Skeletal muscle cell (primary cell): ENCODE measurements at regions not wholly inside any gene's neighbourhood (a gene's known extent, or its start where the extent isn't known, plus 50 kb on each side); places are given as distances from the start of the nearest gene placed in this dataset.

Source experiments
- DNase-seq: peaks from one replicate; pipeline ENCODE4 v3.0.0-alpha.2; 2010; ENCODE audit warnings: low read depth
- H3K4me3 ChIP-seq: 2 replicates; pipeline ENCODE4 v1.5.1; 2011; ENCODE audit warnings: low read depth, mild to moderate bottlenecking, control low read depth, low read length, moderate library complexity

DNA sequence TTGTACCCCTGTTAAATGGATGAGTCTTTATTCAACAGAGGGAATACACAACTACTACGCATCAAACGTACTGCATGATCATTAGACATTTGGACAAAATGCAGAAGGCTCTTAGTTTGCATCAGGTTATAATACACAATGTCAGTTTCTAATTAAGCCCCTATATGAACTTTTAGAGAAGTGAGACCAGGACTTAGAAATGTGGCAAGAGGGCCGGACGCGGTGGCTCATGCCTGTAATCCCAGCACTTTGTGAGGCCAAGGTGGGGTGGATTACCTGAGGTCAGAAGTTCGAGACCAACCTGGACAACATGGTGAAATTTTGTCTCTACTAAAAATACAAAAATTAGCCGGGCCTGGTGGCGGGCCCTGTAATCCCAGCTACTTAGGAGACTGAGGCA is 76.3 kb upstream of the MGMT start:
- no peak for DNase-seq
- H3K4me3 ChIP-seq: no peak overlapping the region

DNA sequence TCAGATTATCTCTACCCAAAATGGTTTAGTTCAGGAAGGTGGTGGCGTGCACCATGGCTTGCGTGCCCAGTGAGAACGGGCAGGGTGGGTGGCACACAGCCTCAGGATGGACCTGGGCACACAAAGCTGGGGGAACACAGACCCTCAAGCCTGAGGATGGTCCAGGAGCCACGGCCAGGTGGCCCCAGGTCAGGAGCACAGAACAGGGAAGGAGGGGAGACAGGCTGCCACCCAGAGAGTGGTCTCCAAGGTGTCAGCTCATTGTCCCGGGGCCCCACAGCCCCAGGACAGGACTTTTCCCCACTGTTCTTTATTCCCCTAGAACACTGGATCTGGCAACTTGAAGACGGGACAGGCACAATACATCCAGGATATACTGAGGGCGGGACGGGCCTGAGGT is 75.6 kb upstream of the MGMT start:
- H3K4me3 ChIP-seq: no peak overlapping the region
- no peak for DNase-seq

DNA sequence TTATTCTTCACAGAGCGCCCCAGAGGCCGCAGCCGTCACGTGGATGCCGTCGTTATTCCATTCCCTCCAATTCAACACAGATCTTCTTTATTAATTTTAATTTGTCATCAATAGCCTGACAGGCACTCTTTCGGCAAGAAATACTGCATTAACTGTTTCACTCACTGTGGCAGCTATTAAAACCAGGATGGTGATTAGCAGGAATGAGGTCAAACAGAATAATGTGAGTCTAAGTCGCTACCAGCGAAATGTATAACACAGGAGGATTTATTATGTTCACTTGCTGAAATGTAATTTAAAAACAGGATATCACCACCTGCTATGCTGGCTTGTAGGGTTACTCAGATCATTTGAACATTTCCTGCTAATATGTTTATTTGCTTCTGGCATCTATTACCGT is 74.2 kb upstream of the MGMT start:
- no peak for DNase-seq
- no peak overlapping the region for H3K4me3 ChIP-seq

DNA sequence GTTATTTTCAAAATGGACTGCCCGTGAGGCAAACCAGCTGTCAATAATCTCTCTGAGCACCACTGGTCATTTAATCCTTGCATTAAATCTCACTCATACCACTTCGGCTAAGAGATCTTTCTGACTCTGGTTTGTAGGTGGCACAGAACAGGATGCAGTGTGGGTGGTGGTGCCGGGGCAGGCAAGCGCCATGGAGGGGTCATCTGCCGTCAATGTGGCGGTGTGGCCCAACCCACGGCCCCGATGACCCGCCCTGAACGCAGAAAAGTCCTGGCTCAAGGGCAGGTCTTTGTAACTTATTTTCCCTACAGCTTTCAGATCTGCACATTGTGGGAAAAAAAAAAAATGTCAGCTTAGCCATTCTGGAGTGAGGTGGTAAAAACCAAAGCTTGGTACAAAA is 73.2 kb upstream of the MGMT start:
- DNase-seq: no peak
- no peak overlapping the region for H3K4me3 ChIP-seq

DNA sequence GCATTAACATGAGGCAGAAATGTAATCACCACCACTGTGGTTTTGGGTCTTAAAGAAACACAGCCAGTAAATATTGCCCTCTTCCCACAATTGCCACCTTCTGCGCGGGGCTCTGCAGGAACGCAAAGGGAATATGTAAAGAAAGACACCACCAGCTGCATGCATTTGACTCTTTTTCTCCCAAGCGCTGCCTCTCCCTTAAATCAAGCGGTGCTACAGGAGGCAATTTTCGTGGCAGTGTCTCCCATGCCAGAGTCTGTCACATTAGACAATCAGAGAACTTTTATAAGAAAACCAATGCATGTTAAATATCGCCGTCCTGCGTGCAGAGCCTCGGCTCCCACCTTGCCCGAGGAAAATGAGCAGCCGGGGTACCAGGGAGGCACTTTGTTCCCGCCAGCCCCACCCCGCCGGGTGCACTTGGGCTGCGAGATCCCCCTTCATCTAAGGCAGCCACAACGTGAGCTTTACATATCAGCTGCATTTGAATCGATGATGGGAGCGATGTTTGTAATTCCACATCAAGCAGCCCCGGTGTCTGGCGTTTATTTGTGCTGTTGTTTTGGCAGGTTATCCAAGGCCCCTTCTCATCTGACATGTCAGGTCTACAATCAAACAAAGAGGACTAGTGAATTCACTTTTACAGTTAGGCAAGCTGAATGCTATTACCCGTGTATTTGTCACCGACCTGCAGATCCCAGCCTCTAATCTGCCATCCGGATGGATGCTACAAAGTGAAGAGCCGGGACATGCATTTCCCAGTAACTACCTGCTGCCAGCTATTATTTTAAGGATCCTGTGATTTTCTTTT is 72.3 kb upstream of the MGMT start:
- DNase-seq: no peak
- no peak overlapping the region for H3K4me3 ChIP-seq

DNA sequence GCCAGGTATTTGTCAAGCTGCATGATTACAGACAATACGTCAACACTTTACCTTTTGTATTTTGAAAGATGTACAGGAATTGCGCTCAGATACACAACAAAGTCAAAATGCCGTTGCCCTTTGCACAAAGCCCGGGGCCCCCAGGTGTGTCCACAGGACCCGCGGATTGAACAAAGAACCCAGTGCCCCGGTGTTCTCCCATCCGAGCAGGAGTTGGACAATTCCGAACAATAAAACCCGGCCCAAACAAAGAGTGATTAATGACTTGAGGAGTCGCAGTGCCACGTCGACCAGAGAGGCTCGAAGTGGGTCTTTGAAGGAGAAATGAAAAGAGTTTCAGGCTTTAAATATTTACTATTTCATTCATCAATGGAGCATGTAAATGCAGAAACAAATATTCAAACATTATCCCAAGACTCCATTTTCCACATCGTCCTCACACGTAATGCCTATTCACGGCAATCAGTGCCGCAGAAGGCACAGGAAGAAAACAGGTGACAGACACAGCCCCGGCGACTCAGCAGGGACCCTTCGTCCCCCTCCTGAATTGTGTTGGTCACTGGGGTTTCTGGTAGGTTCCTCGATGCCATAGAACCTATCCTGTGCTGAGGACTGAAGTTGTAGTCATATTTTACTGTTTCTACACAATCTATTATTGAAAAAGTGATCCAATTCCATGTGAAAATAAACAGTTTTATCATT is 70.9 kb upstream of the MGMT start:
- no peak overlapping the region for H3K4me3 ChIP-seq
- DNase-seq: no peak

DNA sequence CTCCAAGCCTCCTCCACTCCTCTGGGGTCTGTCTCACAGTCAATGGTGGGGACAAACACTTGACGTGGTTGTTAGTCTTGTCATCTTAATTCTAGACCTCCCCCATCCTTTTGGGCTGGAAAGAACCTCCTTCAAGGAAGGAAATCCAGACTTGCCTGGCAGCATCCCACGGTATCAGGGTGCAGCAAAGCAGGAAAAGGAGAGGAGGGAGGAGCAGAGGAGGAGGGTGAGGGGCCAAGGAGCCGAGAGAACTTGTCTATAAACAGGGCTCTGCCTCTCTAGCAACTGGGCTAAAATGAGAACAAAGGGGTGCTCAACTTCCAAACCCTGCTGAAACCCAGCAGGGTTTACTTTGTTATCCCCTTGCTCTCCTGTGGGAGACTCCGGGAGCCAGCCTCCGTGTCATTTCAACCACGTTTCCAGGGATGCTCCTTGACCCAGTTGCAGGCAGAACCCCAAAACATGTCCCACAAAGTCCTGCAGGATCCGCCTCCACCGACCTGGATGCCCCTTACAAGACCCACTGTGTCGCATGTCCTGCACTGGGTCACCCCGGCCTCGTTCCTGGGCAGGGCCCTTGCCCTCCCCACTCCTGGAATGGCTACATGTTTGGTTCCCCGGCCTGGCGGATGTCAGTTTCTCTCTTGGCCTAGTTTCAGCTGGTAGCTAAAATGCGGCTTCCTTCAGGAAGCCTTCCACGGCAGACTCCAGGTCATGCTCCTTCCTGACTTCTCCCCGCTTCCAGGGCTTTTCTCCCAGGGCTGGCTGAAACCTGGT is 69.7 kb upstream of the MGMT start:
- DNase-seq: no peak

DNA sequence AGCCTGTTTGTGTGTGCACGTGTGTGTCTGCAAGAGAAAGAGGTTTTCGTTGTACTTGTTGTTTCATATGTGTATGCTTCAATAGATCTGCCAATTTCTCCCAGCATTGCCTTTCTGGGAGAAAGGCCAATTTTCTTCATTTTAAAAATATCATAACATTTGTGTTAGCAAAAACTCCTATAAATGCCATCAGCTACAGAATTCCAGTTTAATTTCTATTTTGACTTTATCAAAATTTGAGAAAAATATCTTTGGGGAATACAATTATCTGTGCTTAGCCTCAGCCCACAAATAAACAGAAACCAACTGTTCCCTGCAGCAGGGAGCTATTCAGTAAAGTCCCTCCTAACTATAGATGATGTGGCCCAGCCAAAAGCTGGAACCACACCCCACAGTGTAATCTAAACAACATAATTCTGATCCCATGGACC is 68.3 kb upstream of the MGMT start:
- DNase-seq: no peak
- H3K4me3 ChIP-seq: no peak overlapping the region

More for the DNA sequence above, 69.7 kb upstream of the MGMT start:
- H3K4me3 ChIP-seq: no peak overlapping the region

DNA sequence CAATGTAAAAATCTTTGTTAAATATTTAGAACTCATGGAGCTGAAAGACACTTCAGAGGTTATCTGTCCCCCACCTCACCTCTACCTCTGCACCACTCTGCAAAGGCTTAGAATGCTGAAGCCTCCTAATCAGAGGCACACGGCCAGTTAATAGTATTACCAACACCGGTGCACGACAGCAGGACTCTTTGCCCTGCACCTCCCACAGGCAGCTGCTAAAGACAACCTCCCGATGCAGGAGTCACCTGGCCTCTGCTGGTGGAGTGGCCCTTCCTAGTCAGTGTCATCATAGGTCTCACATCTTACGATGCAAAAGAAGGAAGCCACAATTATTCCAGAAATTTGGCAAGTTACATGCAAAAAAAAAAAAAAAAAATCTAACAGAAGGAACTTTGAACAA is 66.6 kb upstream of the MGMT start:
- no peak for DNase-seq
- no peak overlapping the region for H3K4me3 ChIP-seq

DNA sequence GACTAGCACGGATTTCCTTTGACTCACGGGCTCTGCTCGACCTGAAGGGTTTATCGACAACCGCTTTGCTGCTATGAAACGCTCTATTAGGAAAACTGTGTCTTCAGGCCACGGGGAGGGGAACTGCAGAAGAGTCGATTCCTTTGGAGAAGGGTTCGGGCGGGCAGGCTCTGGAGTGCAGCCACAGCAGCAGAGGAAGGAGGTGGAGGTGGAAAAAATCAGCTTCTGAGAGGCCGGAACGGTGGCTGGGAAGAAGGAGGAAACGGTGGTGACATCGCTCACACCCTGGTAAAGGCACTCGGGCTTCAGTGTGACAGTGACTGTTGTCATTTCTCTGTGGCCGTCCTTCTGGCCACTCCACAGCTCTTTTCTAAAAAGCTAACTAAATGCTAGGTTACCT is 64.6 kb upstream of the MGMT start:
- no peak overlapping the region for H3K4me3 ChIP-seq
- DNase-seq: no peak

DNA sequence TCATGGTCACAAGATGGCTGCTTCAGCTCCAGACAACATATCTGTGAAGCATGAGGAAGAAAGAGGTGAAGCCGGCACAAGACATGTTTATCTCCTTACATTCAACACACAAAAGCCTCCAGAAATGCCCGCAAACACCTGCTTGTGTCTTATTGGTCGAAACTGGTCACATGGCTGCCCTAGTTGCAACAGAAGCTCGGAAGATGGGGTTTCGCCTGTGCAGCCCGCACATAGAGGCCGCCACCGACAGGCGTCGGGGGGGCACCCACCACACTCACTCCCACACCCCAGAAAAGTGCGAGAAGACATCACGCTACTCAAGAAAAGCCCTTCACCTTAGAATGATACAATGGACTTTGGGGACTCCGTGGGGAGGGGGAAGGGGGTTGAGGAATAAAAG is 63.0 kb upstream of the MGMT start:
- no peak overlapping the region for H3K4me3 ChIP-seq
- DNase-seq: no peak

DNA sequence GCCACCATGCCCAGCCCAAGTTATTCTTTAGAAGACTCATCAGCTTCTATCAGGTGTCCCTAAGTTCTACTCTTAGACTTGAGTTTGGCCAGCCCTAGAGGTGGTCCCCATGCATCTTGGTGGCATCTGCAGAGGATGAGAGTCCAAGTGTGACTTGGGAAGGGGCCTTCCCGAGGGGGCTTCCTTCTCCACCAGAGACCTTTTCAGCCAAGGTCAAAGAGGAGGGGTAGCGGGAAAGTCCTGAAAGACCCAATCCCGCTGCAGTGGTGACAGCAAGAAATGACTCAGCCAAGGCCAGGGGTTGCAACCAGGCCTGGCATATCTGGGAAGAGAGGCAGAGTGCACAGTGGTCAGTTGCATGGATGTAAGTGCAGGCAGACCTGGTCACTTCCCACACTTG is 61.7 kb upstream of the MGMT start:
- H3K4me3 ChIP-seq: no peak overlapping the region
- no peak for DNase-seq

DNA sequence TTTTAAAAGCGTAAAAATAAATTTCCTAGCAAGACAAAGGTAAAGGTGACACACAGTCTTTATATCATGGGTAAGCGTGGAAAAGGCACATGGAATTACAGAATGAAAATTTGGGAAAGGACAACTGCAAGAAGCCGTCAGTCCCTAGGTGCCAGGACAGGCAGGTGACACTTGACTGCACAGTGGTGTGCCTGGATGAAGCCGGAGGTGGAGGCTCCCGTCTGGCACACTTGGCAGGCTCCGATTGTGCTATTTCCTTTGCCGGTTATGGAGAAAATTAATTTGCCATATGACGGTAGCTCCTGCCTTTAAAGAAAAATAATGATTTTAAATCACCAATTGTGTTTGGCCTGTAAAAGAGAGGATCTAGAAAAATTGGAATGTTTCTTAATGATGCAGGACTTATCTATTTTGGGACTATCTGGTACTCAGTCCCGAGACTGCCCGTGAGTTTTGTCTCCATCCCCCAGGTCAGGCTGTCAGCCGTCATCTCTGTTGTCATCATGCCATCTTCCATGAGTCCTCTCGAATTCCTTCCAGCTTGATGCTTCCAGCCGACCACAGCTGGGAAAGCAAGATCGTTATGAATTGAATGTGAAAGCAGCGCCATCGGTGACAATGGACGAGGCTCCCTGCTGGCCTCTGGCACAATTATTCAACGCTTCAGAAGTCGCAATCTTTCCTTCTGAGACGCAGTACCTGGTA is 56.2 kb upstream of the MGMT start:
- H3K4me3 ChIP-seq: no peak overlapping the region
- DNase-seq: no peak

DNA sequence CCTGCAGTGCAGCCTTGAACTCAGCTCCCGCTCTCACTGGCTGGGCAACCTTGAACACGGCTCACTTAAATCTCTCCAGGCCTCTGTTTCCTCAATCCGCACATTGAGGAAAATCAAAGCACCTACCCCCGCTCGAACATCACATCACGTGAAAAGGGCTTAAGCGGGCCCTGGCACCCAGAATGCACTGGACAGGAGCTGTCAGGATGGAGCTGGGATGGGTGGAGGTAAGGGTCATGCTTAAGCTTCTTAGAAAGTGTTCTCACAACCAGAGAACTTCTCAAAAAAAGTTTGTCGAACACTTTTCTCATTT is 55.7 kb upstream of the MGMT start:
- no peak overlapping the region for H3K4me3 ChIP-seq
- DNase-seq: no peak

DNA sequence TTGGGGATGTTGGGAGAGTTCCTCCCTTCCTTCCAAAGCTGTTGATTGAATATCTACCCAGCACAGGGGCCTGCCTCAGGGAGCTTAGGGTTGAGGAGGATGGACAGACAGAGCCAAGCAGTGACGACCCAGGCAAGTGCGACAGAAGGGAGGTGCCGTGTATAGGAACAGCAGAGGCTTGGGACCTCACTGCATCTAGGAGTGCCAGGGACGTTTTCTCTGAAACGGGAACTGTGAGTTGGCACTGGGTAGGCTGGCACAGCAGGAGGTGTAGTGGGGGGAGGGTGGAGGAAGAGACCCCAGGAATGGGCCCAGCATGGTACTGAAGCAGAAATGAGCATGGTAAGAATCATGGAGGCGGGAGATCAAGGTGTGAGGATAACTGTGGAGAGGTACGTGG is 55.3 kb upstream of the MGMT start:
- no peak overlapping the region for H3K4me3 ChIP-seq
- DNase-seq: no peak

DNA sequence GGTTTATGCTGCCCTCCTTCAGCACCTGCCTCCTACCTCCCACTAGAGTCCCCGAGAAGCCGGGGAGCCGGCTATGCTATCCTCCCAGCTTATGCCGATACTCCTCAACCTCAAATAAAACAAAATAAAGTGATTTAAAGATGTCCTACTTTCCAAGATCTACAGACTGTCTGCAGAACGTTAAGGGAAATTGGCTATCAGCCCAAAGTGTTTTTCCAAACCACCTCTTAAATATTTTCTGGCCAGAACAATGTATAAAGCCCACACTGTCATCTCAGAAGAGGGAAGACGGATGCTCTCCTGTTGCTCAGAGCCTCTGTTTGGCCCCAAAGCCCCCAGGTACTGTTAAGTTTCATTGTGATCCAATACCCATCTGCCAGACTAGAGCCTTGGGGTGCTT is 54.0 kb upstream of the MGMT start:
- no peak for DNase-seq
- no peak overlapping the region for H3K4me3 ChIP-seq

DNA sequence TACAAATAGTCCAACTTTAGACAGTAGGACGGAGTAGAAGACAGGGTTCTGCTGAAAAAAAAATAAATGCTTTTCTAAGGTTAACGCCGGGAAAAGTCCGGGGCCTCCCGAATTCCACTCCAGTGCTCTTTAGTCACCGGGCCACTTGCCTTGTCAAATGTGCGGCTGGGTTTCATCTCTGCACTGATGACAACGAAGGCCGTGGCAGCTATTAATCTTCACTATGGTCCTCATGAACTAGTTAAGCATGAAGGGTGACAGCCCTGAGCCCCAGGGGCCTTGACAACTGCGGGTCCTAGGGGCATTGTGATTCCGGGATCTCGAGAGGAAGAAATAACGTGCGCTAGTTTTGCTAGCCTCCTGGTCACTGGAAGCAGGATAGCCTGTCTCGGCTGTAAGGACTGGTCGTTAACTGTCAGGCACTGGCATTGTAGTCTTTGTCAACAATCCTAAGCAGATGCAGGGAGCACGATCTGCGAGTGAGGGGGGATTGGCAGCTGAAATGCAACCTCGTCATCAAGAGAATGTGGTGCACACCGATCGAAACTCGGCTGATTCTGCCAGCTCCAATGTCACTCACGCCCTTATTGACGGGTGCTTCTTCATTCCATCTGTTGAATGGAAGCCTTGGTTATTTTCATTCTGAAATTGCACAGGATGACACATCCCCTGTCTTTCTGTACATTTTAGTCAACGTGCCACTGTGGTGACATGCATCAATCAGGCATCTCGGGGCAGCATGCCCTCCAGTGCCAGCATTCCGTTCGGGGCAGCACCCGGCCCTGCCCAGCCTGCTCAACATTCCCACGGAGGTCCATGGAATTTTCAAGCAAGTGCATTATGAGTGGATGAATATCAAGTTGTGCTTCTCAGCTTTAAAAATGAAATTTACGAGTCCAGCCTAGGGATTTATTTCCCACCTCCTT is 51.6 kb upstream of the MGMT start:
- DNase-seq: no peak
- no peak overlapping the region for H3K4me3 ChIP-seq

DNA sequence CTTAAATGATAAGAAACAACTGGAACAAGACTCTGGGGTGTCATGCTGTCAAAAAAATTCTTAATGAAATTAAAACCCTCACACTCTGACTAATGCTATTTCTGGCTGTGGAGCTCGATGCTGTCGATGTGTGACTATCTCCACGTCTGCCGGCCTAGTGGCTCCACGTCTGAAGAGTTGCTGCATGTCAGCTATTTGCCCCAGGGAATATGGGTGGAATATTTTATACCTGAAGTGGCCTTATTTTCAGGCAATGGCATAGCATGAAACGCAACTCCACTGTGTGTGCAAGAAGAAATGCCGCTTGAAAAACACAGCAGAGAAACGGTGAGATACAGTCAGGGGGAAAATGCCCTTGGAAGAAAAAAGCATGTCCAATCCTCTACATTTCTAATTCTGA is 50.9 kb upstream of the MGMT start:
- no peak overlapping the region for H3K4me3 ChIP-seq
- no peak for DNase-seq
